ENCODE measurements at regions not wholly inside any gene's neighbourhood (a gene's known extent, or its start where the extent isn't known, plus 50 kb on each side); places are given as distances from the start of the nearest gene placed in this dataset.

DNA sequence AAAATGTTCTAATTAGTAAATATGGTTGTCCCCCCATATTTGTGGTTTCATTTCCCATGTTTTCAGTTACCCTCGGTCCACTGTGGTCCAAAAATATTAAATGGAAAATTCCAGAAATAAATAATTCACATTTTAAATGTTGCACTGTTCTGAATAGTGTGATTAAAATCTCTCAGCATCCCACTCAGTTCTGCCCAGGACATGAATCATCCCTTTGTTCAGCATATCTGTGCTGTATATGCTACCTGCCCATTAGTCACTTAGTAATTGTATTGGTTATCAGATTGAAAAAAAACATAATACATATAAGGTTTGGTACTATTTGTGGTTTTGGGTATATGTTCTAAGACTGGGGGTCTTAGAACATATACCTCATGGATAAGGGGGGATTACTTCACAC lies 55.1 kb upstream of the NXF3 start:
- Histone ChIP-seq H3K27me3 (no peaks in the 10 kb centered on the region), H3K36me3 (no peaks in the 10 kb centered on the region), H3K4me1 (no peaks in the 10 kb centered on the region), H3K4me3 (no peak overlapping the region), H3K27ac (no peak overlapping the region), H3K9me3 (no peaks in the 10 kb centered on the region)
- TF ChIP-seq, protein P1, sequence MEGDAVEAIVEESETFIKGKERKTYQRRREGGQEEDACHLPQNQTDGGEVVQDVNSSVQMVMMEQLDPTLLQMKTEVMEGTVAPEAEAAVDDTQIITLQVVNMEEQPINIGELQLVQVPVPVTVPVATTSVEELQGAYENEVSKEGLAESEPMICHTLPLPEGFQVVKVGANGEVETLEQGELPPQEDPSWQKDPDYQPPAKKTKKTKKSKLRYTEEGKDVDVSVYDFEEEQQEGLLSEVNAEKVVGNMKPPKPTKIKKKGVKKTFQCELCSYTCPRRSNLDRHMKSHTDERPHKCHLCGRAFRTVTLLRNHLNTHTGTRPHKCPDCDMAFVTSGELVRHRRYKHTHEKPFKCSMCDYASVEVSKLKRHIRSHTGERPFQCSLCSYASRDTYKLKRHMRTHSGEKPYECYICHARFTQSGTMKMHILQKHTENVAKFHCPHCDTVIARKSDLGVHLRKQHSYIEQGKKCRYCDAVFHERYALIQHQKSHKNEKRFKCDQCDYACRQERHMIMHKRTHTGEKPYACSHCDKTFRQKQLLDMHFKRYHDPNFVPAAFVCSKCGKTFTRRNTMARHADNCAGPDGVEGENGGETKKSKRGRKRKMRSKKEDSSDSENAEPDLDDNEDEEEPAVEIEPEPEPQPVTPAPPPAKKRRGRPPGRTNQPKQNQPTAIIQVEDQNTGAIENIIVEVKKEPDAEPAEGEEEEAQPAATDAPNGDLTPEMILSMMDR (IDR thresholded peaks at IDR 0.05) = no peak
- DNase-seq (no peak), ATAC-seq (no peak)
- intact Hi-C loops (cut with DNase I) = no loop called here

All from upper lobe of right lung (tissue), 1 donor.